K562 (cell line): ENCODE measurements at regions not wholly inside any gene's neighbourhood (a gene's known extent, or its start where the extent isn't known, plus 50 kb on each side); places are given as distances from the start of the nearest gene placed in this dataset.

Source experiments
- ATAC-seq: fragments of 200-7000 bp; cut with Tn5 transposase; 3 replicates; pipeline ENCODE4 v1.9.1; 2020; ENCODE audit warnings: moderate library complexity
- BruUV-seq: library from RNA; stranded (reverse); fragments of 400-500 nt; replicated peaks from 2 replicates; lab custom pipeline; 2021; lab: Mats Ljungman, UMichigan
- CTCF ChIA-PET: fragments of 300-600 bp; formaldehyde crosslinking; extraction: SDS; loops from one replicate; lab custom pipeline; 2021; ENCODE audit warnings: low intra/inter-chr PET ratio; lab: Yijun Ruan, JAX
- POLR2A ChIA-PET: fragments of 300-600, 350-650 bp; sonication (Branson Sonifier 250); formaldehyde crosslinking; extraction: SDS; loops from one replicate; lab custom pipeline; 2021; ENCODE audit warnings: antibody characterized with exemption, inconsistent platforms; lab: Yijun Ruan, JAX
- DNase-seq, 4 experiments: peaks; one replicate each; pipeline versions ENCODE4 v3.0.0 to v3.0.0-alpha.2; 2011 to 2018; ENCODE audit warnings: low spot score in 3 of 4, mixed read lengths in 3 of 4; ENCODE audit errors: extremely low read depth in 1 of 4
- FAIRE-seq: peaks from 2 replicates; lab custom pipeline; 2011; peaks lifted over from hg19 to GRCh38; lab: Jason Lieb, UNC
- H2AFZ ChIP-seq: 2 replicates; pipeline ENCODE4 v1.6.0; 2011; ENCODE audit warnings: low read depth, low read length, control low read depth, inconsistent platforms
- H3K27ac ChIP-seq: fragments of 200-600 bp; 3 replicates; pipeline ENCODE4 v1.8.0; 2011; ENCODE audit warnings: low read depth, mild to moderate bottlenecking, control low read depth, inconsistent platforms, low read length, moderate library complexity, mixed read lengths; ENCODE audit errors: extremely low read depth
- H3K27me3 ChIP-seq, 2 experiments: fragments of 300-600 bp in 1 of 2; 2 replicates in 1 of 2; 3 replicates in 1 of 2; pipeline versions ENCODE4 v1.6.0 to v1.8.0; 2011; ENCODE audit warnings: inconsistent platforms in 2 of 2, low read length in 2 of 2, mild to moderate bottlenecking in 1 of 2, mixed read lengths in 1 of 2, moderate library complexity in 1 of 2; ENCODE audit not compliant: control insufficient read depth in 2 of 2, insufficient read depth in 2 of 2
- H3K36me3 ChIP-seq: fragments of 300-600 bp; 3 replicates; pipeline ENCODE4 v1.8.0; 2011; ENCODE audit warnings: mild to moderate bottlenecking, low read length, inconsistent platforms; ENCODE audit not compliant: control insufficient read depth, insufficient read depth
- H3K4me1 ChIP-seq, 2 experiments: fragments of 200-600 bp in 1 of 2; replicated peaks in 1 of 2; 2 replicates in 1 of 2; 3 replicates in 1 of 2; pipeline versions ENCODE4 v1.5.1 to v1.8.0; 2011; ENCODE audit warnings: inconsistent platforms in 2 of 2, low read length in 2 of 2, mild to moderate bottlenecking in 1 of 2, mixed read lengths in 1 of 2, moderate library complexity in 1 of 2; ENCODE audit not compliant: control insufficient read depth in 2 of 2, insufficient read depth in 2 of 2
- H3K4me2 ChIP-seq: 2 replicates; pipeline ENCODE4 v1.6.1; 2011; ENCODE audit warnings: low read length, control low read depth, inconsistent platforms, mixed read lengths; ENCODE audit not compliant: insufficient read depth
- H3K4me3 ChIP-seq: fragments of 200-600 bp; sonication (generic), shearing (Covaris generic); 2 replicates; pipeline ENCODE4 v1.5.1; 2016; ENCODE audit warnings: control low read depth, inconsistent platforms
- H3K79me2 ChIP-seq: fragments of 200-600 bp; 3 replicates; pipeline ENCODE4 v1.8.0; 2011; ENCODE audit warnings: low read length, inconsistent platforms; ENCODE audit not compliant: control insufficient read depth, insufficient read depth
- H3K9ac ChIP-seq, 2 experiments: 2 replicates each; pipeline versions ENCODE4 v1.6.0 to v1.6.1; 2011; ENCODE audit warnings: low read depth in 2 of 2, low read length in 2 of 2, control low read depth in 1 of 2, inconsistent platforms in 1 of 2, mild to moderate bottlenecking in 1 of 2, mixed read lengths in 1 of 2; ENCODE audit not compliant: insufficient read depth in 1 of 2
- H3K9me1 ChIP-seq: one replicate; pipeline ENCODE4 v1.6.0; 2011; ENCODE audit warnings: inconsistent platforms, mild to moderate bottlenecking, low read length, moderate library complexity; ENCODE audit not compliant: control insufficient read depth, insufficient read depth
- H3K9me3 ChIP-seq: replicated peaks from 2 replicates; pipeline ENCODE4 v1.5.1; 2011; ENCODE audit warnings: low read depth, low read length, inconsistent platforms; ENCODE audit not compliant: control insufficient read depth, insufficient read depth
- H4K20me1 ChIP-seq: replicated peaks from 2 replicates; pipeline ENCODE4 v1.6.1; 2011; ENCODE audit warnings: low read length, inconsistent platforms, mixed read lengths; ENCODE audit not compliant: control insufficient read depth, insufficient read depth
- ADNP ChIP-seq: fragments of 200-800 bp; sonication (Bioruptor generic); IDR thresholded peaks from 2 replicates; pipeline ENCODE4 v1.6.1; 2016; ENCODE audit warnings: missing genetic modification characterization, missing compliant biosample characterization
- CBX2 ChIP-seq: fragments of 200-600 bp; sonication (generic); IDR thresholded peaks from one replicate; pipeline ENCODE4 v1.6.1; 2012; ENCODE audit warnings: mild to moderate bottlenecking, low read length, inconsistent platforms; ENCODE audit not compliant: insufficient read depth, poor library complexity, severe bottlenecking
- ESRRB ChIP-seq: fragments of 250-450 bp; sonication (Bioruptor Pico); IDR thresholded peaks from 2 replicates; pipeline ENCODE4 v1.5.0; 2020; ENCODE audit warnings: mild to moderate bottlenecking, moderate library complexity, borderline replicate concordance
- EZH2 ChIP-seq: IDR thresholded peaks from 2 replicates; pipeline ENCODE4 v1.6.1; 2012; ENCODE audit warnings: low read depth, mild to moderate bottlenecking, inconsistent platforms, low read length, borderline replicate concordance
- RFX1 ChIP-seq: fragments of 450-650 bp; IDR thresholded peaks from 2 replicates; pipeline ENCODE4 v1.6.1; 2016; ENCODE audit warnings: mild to moderate bottlenecking, moderate library complexity
- TSC22D4 ChIP-seq: fragments of 450-650 bp; IDR thresholded peaks from 2 replicates; pipeline ENCODE4 v1.6.1; 2016; ENCODE audit warnings: missing genetic modification characterization, missing biosample characterization, control low read depth
- ZNF3 ChIP-seq: fragments of 250-450 bp; sonication (Bioruptor Pico); IDR thresholded peaks from 2 replicates; pipeline ENCODE4 v1.5.0; 2021; ENCODE audit warnings: mild to moderate bottlenecking, moderate library complexity
- WGBS: fragments of 100-300 bp; shearing (Covaris generic); methylation state at CpG from one replicate; pipeline ENCODE4 v1.1.6; 2016; ENCODE audit warnings: low coverage, mixed read lengths; ENCODE audit not compliant: insufficient coverage; ENCODE audit errors: missing lambda C conversion rate; 5-methylcytosine and 5-hydroxymethylcytosine counted together
- in situ Hi-C: fragments of 300-500 bp; cut with MboI; formaldehyde crosslinking; loops from 4 replicates; pipeline ENCODE4 v1.15.0; 2018; ENCODE audit warnings: inconsistent platforms, mixed read lengths
- intact Hi-C: fragments of 100-400 bp; cut with micrococcal nuclease; formaldehyde crosslinking; loops from 2 replicates; pipeline ENCODE4 v1.14.2; 2022
- TF ChIP-seq, protein P1 (sequence below): IDR thresholded peaks from 2 replicates; pipeline ENCODE4 v1.6.1; 2012; ENCODE audit warnings: low read depth, low read length, improper control_type of control experiment, borderline replicate concordance
- TF ChIP-seq, protein P2 (sequence below): sonication (generic); formaldehyde crosslinking; IDR thresholded peaks from 2 replicates; pipeline ENCODE4 v1.8.0; 2022; ENCODE audit warnings: mild to moderate bottlenecking, low read depth, missing genetic modification reagents

GRCh38 chr18:66972681-66973080, 368.8 kb upstream of the CDH19 start:
- Histone ChIP-seq H3K79me2 (no peaks in the 10 kb centered on the region), H3K4me1 (no peaks in the 10 kb centered on the region), H3K9me1 (no peaks in the 10 kb centered on the region), H3K9me3 (no peaks in the 10 kb centered on the region), H3K27me3 (no peaks in the 10 kb centered on the region), H3K9ac (no peak overlapping the region), H2AFZ (no peak overlapping the region), H3K27ac (no peak overlapping the region), H4K20me1 (no peaks in the 10 kb centered on the region)
- WGBS, result 0% methylated on average over 1 of the region's 1 CpG
- CTCF ChIA-PET, result no interaction called here
- BruUV-seq, result no TSS peak
- ATAC-seq (no peak), FAIRE-seq (no peak)
- POLR2A ChIA-PET, result no interaction called here
- in situ Hi-C loops, result no loop called here
- TF ChIP-seq ADNP (tag) (no peak), CBX2 (no peak), ZNF3 (no peak), ESRRB (CRISPR knock-in tag) (no peak), TSC22D4 (no peak), RFX1 (no peak), EZH2 (no peak)
- TF ChIP-seq, protein P1, sequence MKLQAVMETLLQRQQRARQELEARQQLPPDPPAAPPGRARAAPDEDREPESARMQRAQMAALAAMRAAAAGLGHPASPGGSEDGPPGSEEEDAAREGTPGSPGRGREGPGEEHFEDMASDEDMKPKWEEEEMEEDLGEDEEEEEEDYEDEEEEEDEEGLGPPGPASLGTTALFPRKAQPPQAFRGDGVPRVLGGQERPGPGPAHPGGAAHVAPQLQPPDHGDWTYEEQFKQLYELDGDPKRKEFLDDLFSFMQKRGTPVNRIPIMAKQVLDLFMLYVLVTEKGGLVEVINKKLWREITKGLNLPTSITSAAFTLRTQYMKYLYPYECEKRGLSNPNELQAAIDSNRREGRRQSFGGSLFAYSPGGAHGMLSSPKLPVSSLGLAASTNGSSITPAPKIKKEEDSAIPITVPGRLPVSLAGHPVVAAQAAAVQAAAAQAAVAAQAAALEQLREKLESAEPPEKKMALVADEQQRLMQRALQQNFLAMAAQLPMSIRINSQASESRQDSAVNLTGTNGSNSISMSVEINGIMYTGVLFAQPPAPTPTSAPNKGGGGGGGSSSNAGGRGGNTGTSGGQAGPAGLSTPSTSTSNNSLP, result no peak
- TF ChIP-seq, protein P2, sequence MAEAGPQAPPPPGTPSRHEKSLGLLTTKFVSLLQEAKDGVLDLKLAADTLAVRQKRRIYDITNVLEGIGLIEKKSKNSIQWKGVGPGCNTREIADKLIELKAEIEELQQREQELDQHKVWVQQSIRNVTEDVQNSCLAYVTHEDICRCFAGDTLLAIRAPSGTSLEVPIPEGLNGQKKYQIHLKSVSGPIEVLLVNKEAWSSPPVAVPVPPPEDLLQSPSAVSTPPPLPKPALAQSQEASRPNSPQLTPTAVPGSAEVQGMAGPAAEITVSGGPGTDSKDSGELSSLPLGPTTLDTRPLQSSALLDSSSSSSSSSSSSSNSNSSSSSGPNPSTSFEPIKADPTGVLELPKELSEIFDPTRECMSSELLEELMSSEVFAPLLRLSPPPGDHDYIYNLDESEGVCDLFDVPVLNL (CRISPR knock-in tag), result no peak
- TF ChIP-seq, all 486 proteins: peak for 0
- no peak for DNase-seq
- H3K36me3 ChIP-seq, result no peaks in the 10 kb centered on the region
- intact Hi-C loops, result no loop called here
- no peak overlapping the region for H3K4me2 ChIP-seq
- no peak overlapping the region for H3K4me3 ChIP-seq
